A673 (cell line): ENCODE measurements at regions not wholly inside any gene's neighbourhood (a gene's known extent, or its start where the extent isn't known, plus 50 kb on each side); places are given as distances from the start of the nearest gene placed in this dataset.
A peak's percentile ranks its signal among the peaks of the same experiment; 100 is the strongest.

ENCODE experiments used
- BruUV-seq: library from RNA; stranded (reverse); fragments of 400-500 nt; replicated peaks from 2 replicates; lab custom pipeline; 2021; lab: Mats Ljungman, UMichigan
- CTCF ChIA-PET: fragments of 300-600 bp; sonication (Branson Sonifier 250); formaldehyde crosslinking; loops from one replicate; lab custom pipeline; 2022; ENCODE audit warnings: antibody characterized with exemption; lab: Charles Lee
- POLR2A ChIA-PET: fragments of 300-600 bp; sonication (Branson Sonifier 250); formaldehyde crosslinking; loops from one replicate; lab custom pipeline; 2022; ENCODE audit warnings: antibody characterized with exemption; ENCODE audit not compliant: low non-redundant PET; lab: Charles Lee
- DNase-seq: peaks from one replicate; pipeline ENCODE4 v3.0.0-alpha.2; 2015; ENCODE audit warnings: low spot score
- H3K27ac ChIP-seq: fragments of 200-600 bp; sonication (generic); 2 replicates; pipeline ENCODE4 v1.5.1; 2016; ENCODE audit warnings: mixed run types, low read depth, mild to moderate bottlenecking, mixed read lengths, antibody characterized with exemption, low read length; ENCODE audit not compliant: poor library complexity, severe bottlenecking
- H3K27me3 ChIP-seq: fragments of 200-600 bp; sonication (generic); replicated peaks from 2 replicates; pipeline ENCODE4 v1.6.1; 2017; ENCODE audit warnings: mixed run types, low read depth, mild to moderate bottlenecking, mixed read lengths, antibody characterized with exemption, low read length; ENCODE audit not compliant: insufficient read depth, poor library complexity
- H3K36me3 ChIP-seq: fragments of 200-600 bp; sonication (generic); 2 replicates; pipeline ENCODE4 v1.6.1; 2016; ENCODE audit warnings: mixed run types, mild to moderate bottlenecking, mixed read lengths, antibody characterized with exemption, low read length; ENCODE audit not compliant: insufficient read depth, poor library complexity, severe bottlenecking
- H3K4me1 ChIP-seq: fragments of 200-600 bp; sonication (generic); 2 replicates; pipeline ENCODE4 v1.6.1; 2017; ENCODE audit warnings: mixed run types, mild to moderate bottlenecking, mixed read lengths, antibody characterized with exemption, low read length; ENCODE audit not compliant: insufficient read depth, poor library complexity, severe bottlenecking
- H3K4me3 ChIP-seq: fragments of 200-600 bp; sonication (generic); 2 replicates; pipeline ENCODE4 v1.5.1; 2016; ENCODE audit warnings: low read depth, mixed run types, mild to moderate bottlenecking, mixed read lengths, low read length; ENCODE audit not compliant: poor library complexity, severe bottlenecking
- H3K9me3 ChIP-seq: fragments of 200-600 bp; sonication (generic); 2 replicates; pipeline ENCODE4 v1.6.1; 2016; ENCODE audit warnings: mixed run types, low read depth, mild to moderate bottlenecking, mixed read lengths, antibody characterized with exemption, low read length; ENCODE audit not compliant: poor library complexity, severe bottlenecking
- CTCF ChIP-seq: fragments of 300-800, 200-600 bp; sonication (generic); conservative IDR thresholded peaks from 2 replicates; pipeline ENCODE4 v1.5.1; 2017; ENCODE audit warnings: low read depth, mild to moderate bottlenecking, antibody characterized with exemption, low read length, moderate library complexity, mixed read lengths
- EZH2 ChIP-seq: fragments of 200-600 bp; sonication (generic); IDR thresholded peaks from 2 replicates; pipeline ENCODE4 v1.6.1; 2017; ENCODE audit warnings: borderline replicate concordance, low read depth, mild to moderate bottlenecking, mixed read lengths, antibody characterized with exemption, low read length; ENCODE audit not compliant: poor library complexity, severe bottlenecking
- intact Hi-C: fragments of 100-400 bp; cut with micrococcal nuclease; formaldehyde crosslinking; loops from one replicate; pipeline ENCODE4 v1.10.0; 2022; ENCODE audit not compliant: unreplicated experiment

- BruUV-seq: no TSS peak
- peak; percentile 63 for DNase-seq
- intact Hi-C loops: no loop called here
- ChIA-PET POLR2A (interaction anchor here (0.5 kb wide), 1 partner anchor 142 kb away, joined by 4 read pairs; no protein-coding TSS in a partner anchor), CTCF (no interaction called here)
- no peak for TF ChIP-seq EZH2
- TF ChIP-seq CTCF: no peak
- Histone ChIP-seq H3K9me3 (no peaks in the 10 kb centered on the region), H3K27ac (peak overlapping the region; percentile 71), H3K4me1 (peaks cover 19% of the 10 kb centered on the region), H3K36me3 (no peaks in the 10 kb centered on the region), H3K27me3 (no peaks in the 10 kb centered on the region), H3K4me3 (no peak overlapping the region)
These were observed 272.4 kb upstream of the CDH11 start for GRCh38 chr16:65394281-65394680.

DNA sequence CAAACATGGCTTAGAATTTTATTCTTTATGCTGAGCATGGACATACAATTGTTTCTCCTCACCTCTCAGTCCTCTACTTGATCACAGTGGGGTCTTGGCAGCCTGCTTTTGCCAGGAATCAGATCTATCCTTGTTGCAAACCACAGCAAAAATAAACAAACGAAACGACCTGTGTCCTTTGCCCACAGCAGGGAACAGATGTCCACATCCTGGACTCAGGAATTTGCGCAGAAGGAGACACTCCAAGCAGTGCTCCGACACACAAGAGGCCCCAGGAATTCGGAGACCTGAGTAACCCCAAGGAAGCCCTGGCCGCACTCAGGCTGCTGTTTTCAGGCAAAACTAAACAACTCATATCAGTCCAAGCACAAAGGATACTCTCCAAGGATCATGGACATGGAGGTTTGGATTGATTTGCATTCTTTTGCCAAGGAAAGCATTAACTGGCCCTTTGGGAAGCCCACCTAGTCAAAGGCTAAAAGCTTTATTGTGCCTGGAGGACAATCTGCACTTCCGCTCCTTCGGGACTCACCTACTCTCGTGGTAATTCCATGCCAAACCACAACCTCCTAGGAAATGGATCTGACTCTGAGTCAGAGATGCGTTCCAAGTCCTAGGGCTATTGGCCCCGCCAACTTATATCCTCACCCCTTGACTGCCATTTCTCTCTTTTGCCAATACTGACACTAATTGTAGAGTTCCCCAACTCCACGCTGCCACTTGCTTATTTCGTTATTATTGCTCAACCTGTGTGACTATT, 271.1 kb upstream of the CDH11 start:
- no peak for TF ChIP-seq EZH2
- no peak for TF ChIP-seq CTCF
- BruUV-seq: no TSS peak
- intact Hi-C loops: no loop called here
- ChIA-PET CTCF (no interaction called here), POLR2A (no interaction called here)
- Histone ChIP-seq H3K27ac (no peak overlapping the region), H3K4me1 (peaks cover 19% of the 10 kb centered on the region), H3K9me3 (peaks cover 6% of the 10 kb centered on the region), H3K36me3 (no peaks in the 10 kb centered on the region), H3K4me3 (no peak overlapping the region), H3K27me3 (no peaks in the 10 kb centered on the region)
- no peak for DNase-seq

DNA sequence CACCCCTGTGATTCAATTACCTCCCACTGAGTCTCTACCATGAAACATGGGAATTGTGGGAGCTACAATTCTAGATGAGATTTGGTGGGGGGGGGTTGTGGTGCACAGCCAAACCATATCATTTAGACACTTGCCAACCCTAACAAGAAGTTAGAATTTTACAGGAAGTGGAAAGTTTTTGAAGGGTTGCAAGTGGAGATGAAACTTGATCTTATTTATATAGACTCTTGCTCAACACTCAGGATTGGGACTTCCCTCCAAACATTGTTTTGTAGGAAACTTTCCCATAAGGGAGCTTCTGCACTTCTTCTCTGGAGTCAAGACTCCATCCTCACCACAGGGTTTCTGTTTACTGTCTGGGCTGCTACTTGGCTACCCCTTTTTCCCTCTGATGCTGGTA, 266.7 kb upstream of the CDH11 start:
- no peak overlapping the region for H3K4me3 ChIP-seq
- ChIA-PET CTCF (interaction anchor here (0.6 kb wide), 1 partner anchor 445 kb away, joined by 4 read pairs; no protein-coding TSS in a partner anchor), POLR2A (no interaction called here)
- DNase-seq: no peak
- H3K36me3 ChIP-seq: no peaks in the 10 kb centered on the region
- H3K27ac ChIP-seq: no peak overlapping the region
- peaks cover 6% of the 10 kb centered on the region for H3K9me3 ChIP-seq
- intact Hi-C loops: no loop called here
- BruUV-seq: no TSS peak
- H3K27me3 ChIP-seq: no peaks in the 10 kb centered on the region
- TF ChIP-seq CTCF: no peak
- no peak for TF ChIP-seq EZH2
- no peaks in the 10 kb centered on the region for H3K4me1 ChIP-seq
